Activated naive CD8-positive, alpha-beta T cell treated with anti-CD3 and anti-CD28 coated beads, Interleukin-2, amount 10 ng/mL, durations not matched to agents 7 days and 5 days (primary cell): ENCODE measurements at regions not wholly inside any gene's neighbourhood (a gene's known extent, or its start where the extent isn't known, plus 50 kb on each side); places are given as distances from the start of the nearest gene placed in this dataset.

Experiments
- ATAC-seq: fragments of 150-1000 bp; cut with Tn5 transposase; one replicate; pipeline ENCODE4 v1.10.0; 2021; ENCODE audit warnings: low read depth, moderate library complexity
- POLR2A ChIA-PET: fragments of 350-600 bp; sonication (Branson Sonifier 250); formaldehyde crosslinking; loops from one replicate; lab custom pipeline; 2021; ENCODE audit warnings: antibody characterized with exemption; lab: Charles Lee
- DNase-seq: peaks from one replicate; pipeline ENCODE4 v3.0.0; 2021
- H3K27ac Mint-ChIP-seq: one replicate; pipeline ENCODE4 v1.8.0; 2022; ENCODE audit warnings: mild to moderate bottlenecking, mixed read lengths
- H3K27me3 Mint-ChIP-seq: one replicate; pipeline ENCODE4 v1.8.0; 2022; ENCODE audit warnings: mild to moderate bottlenecking, moderate library complexity, mixed read lengths
- H3K36me3 Mint-ChIP-seq: one replicate; pipeline ENCODE4 v1.8.0; 2021; ENCODE audit warnings: mild to moderate bottlenecking, mixed read lengths
- H3K4me1 Mint-ChIP-seq: one replicate; pipeline ENCODE4 v1.8.0; 2021; ENCODE audit warnings: mixed read lengths
- H3K4me3 Mint-ChIP-seq: one replicate; pipeline ENCODE4 v1.8.0; 2022; ENCODE audit warnings: mild to moderate bottlenecking, moderate library complexity, mixed read lengths
- H3K9me3 Mint-ChIP-seq: one replicate; pipeline ENCODE4 v1.8.0; 2021; ENCODE audit warnings: mixed read lengths

- Mint-ChIP-seq H3K27me3 (no peaks in the 10 kb centered on the region), H3K4me3 (no peak overlapping the region), H3K9me3 (no peaks in the 10 kb centered on the region), H3K4me1 (no peaks in the 10 kb centered on the region), H3K36me3 (no peaks in the 10 kb centered on the region), H3K27ac (no peak overlapping the region)
- ATAC-seq (no peak), DNase-seq (no peak)
- POLR2A ChIA-PET: no interaction called here
Measured at GRCh38 chr22:47592791-47593190, 830.3 kb downstream of the TBC1D22A start.

GRCh38 chr22:47591709-47592108 lies 829.3 kb downstream of the TBC1D22A start:
- H3K27me3 Mint-ChIP-seq: no peaks in the 10 kb centered on the region
- H3K27ac Mint-ChIP-seq: no peak overlapping the region
- no peaks in the 10 kb centered on the region for H3K4me1 Mint-ChIP-seq
- POLR2A ChIA-PET: no interaction called here
- ATAC-seq: no peak
- DNase-seq: no peak
- H3K36me3 Mint-ChIP-seq: no peaks in the 10 kb centered on the region
- no peaks in the 10 kb centered on the region for H3K9me3 Mint-ChIP-seq
- H3K4me3 Mint-ChIP-seq: no peak overlapping the region

GRCh38 chr22:47591016-47591415 lies 828.6 kb downstream of the TBC1D22A start:
- ATAC-seq: no peak
- Mint-ChIP-seq H3K4me1 (no peaks in the 10 kb centered on the region), H3K4me3 (no peak overlapping the region), H3K36me3 (no peaks in the 10 kb centered on the region), H3K27ac (no peak overlapping the region), H3K27me3 (no peaks in the 10 kb centered on the region), H3K9me3 (no peaks in the 10 kb centered on the region)
- DNase-seq: no peak
- POLR2A ChIA-PET: no interaction called here

- Mint-ChIP-seq H3K4me3 (no peak overlapping the region), H3K36me3 (no peaks in the 10 kb centered on the region), H3K27ac (no peak overlapping the region), H3K9me3 (peaks cover 4% of the 10 kb centered on the region), H3K27me3 (no peaks in the 10 kb centered on the region), H3K4me1 (no peaks in the 10 kb centered on the region)
- ATAC-seq (no peak), DNase-seq (no peak)
- POLR2A ChIA-PET: no interaction called here
Measured at GRCh38 chr22:47589271-47590250, 827.1 kb downstream of the TBC1D22A start.

GRCh38 chr22:47588578-47588960 lies 826.1 kb downstream of the TBC1D22A start:
- ATAC-seq (no peak), DNase-seq (no peak)
- no peaks in the 10 kb centered on the region for H3K27me3 Mint-ChIP-seq
- H3K36me3 Mint-ChIP-seq: no peaks in the 10 kb centered on the region
- POLR2A ChIA-PET: no interaction called here
- no peak overlapping the region for H3K4me3 Mint-ChIP-seq
- H3K9me3 Mint-ChIP-seq: peaks cover 4% of the 10 kb centered on the region
- H3K27ac Mint-ChIP-seq: no peak overlapping the region
- no peaks in the 10 kb centered on the region for H3K4me1 Mint-ChIP-seq

- POLR2A ChIA-PET: no interaction called here
Measured at GRCh38 chr22:47587861-47588577, 825.6 kb downstream of the TBC1D22A start.

GRCh38 chr22:47587361-47587760 lies 824.9 kb downstream of the TBC1D22A start:
- DNase-seq: no peak
- POLR2A ChIA-PET: no interaction called here
- Mint-ChIP-seq H3K4me1 (no peaks in the 10 kb centered on the region), H3K27ac (no peak overlapping the region), H3K27me3 (no peaks in the 10 kb centered on the region), H3K9me3 (peaks cover 4% of the 10 kb centered on the region), H3K36me3 (no peaks in the 10 kb centered on the region), H3K4me3 (no peak overlapping the region)
- no peak for ATAC-seq

More at GRCh38 chr22:47587861-47588577, 825.6 kb downstream of the TBC1D22A start:
- Mint-ChIP-seq H3K4me3 (no peak overlapping the region), H3K9me3 (peaks cover 4% of the 10 kb centered on the region), H3K27ac (no peak overlapping the region), H3K36me3 (no peaks in the 10 kb centered on the region), H3K4me1 (no peaks in the 10 kb centered on the region), H3K27me3 (no peaks in the 10 kb centered on the region)
- ATAC-seq (no peak), DNase-seq (no peak)

- DNase-seq: no peak
- ATAC-seq: no peak
- no peak overlapping the region for H3K4me3 Mint-ChIP-seq
- no peaks in the 10 kb centered on the region for H3K4me1 Mint-ChIP-seq
- H3K27me3 Mint-ChIP-seq: no peaks in the 10 kb centered on the region
- no peaks in the 10 kb centered on the region for H3K36me3 Mint-ChIP-seq
- peaks cover 4% of the 10 kb centered on the region for H3K9me3 Mint-ChIP-seq
- POLR2A ChIA-PET: no interaction called here
- H3K27ac Mint-ChIP-seq: no peak overlapping the region
Measured at GRCh38 chr22:47586946-47587345, 824.5 kb downstream of the TBC1D22A start.

- Mint-ChIP-seq H3K36me3 (no peaks in the 10 kb centered on the region), H3K27ac (no peak overlapping the region), H3K27me3 (no peaks in the 10 kb centered on the region), H3K9me3 (peaks cover 4% of the 10 kb centered on the region), H3K4me3 (no peak overlapping the region), H3K4me1 (no peaks in the 10 kb centered on the region)
- DNase-seq (no peak), ATAC-seq (no peak)
- POLR2A ChIA-PET: no interaction called here
Measured at GRCh38 chr22:47586038-47586437, 823.6 kb downstream of the TBC1D22A start.

GRCh38 chr22:47583959-47584562 lies 821.6 kb downstream of the TBC1D22A start:
- Mint-ChIP-seq H3K4me3 (no peak overlapping the region), H3K27me3 (peaks cover 2% of the 10 kb centered on the region), H3K9me3 (peaks cover 4% of the 10 kb centered on the region), H3K4me1 (no peaks in the 10 kb centered on the region), H3K27ac (no peak overlapping the region), H3K36me3 (no peaks in the 10 kb centered on the region)
- DNase-seq (no peak), ATAC-seq (no peak)
- POLR2A ChIA-PET: no interaction called here

- DNase-seq (no peak), ATAC-seq (no peak)
- peaks cover 2% of the 10 kb centered on the region for H3K27me3 Mint-ChIP-seq
- no peak overlapping the region for H3K4me3 Mint-ChIP-seq
- H3K27ac Mint-ChIP-seq: no peak overlapping the region
- POLR2A ChIA-PET: no interaction called here
- peaks cover 4% of the 10 kb centered on the region for H3K9me3 Mint-ChIP-seq
- no peaks in the 10 kb centered on the region for H3K4me1 Mint-ChIP-seq
- H3K36me3 Mint-ChIP-seq: no peaks in the 10 kb centered on the region
Measured at GRCh38 chr22:47582067-47582466, 819.6 kb downstream of the TBC1D22A start.

- Mint-ChIP-seq H3K4me3 (no peak overlapping the region), H3K9me3 (peaks cover 3% of the 10 kb centered on the region), H3K27ac (no peak overlapping the region), H3K36me3 (no peaks in the 10 kb centered on the region), H3K4me1 (no peaks in the 10 kb centered on the region), H3K27me3 (peaks cover 4% of the 10 kb centered on the region)
- ATAC-seq (no peak), DNase-seq (no peak)
- POLR2A ChIA-PET: no interaction called here
Measured at GRCh38 chr22:47580121-47580520, 817.7 kb downstream of the TBC1D22A start.

GRCh38 chr22:47576908-47577307 lies 814.5 kb downstream of the TBC1D22A start:
- Mint-ChIP-seq H3K36me3 (no peaks in the 10 kb centered on the region), H3K27ac (no peak overlapping the region), H3K4me1 (no peaks in the 10 kb centered on the region), H3K9me3 (no peaks in the 10 kb centered on the region), H3K4me3 (no peak overlapping the region), H3K27me3 (peaks cover 4% of the 10 kb centered on the region)
- ATAC-seq (no peak), DNase-seq (no peak)
- POLR2A ChIA-PET: no interaction called here
